Keratinocyte (primary cell): ENCODE measurements at regions not wholly inside any gene's neighbourhood (a gene's known extent, or its start where the extent isn't known, plus 50 kb on each side); places are given as distances from the start of the nearest gene placed in this dataset.

Experiments
- EZH2 ChIP-seq: IDR thresholded peaks from one replicate; pipeline ENCODE4 v1.6.1; 2012; ENCODE audit warnings: inconsistent platforms, mild to moderate bottlenecking, low read length, moderate library complexity
- TF ChIP-seq, protein P1 (sequence below), 3 experiments: IDR thresholded peaks in 1 of 3; conservative IDR thresholded peaks in 1 of 3; optimal IDR thresholded peaks in 1 of 3; 2 replicates in 2 of 3; 3 replicates in 1 of 3; pipeline versions ENCODE3 to v1.5.1; 2011; ENCODE audit warnings: low read length in 3 of 3, mild to moderate bottlenecking in 3 of 3, moderate library complexity in 2 of 3, control low read depth in 1 of 3, inconsistent platforms in 1 of 3; ENCODE audit not compliant: insufficient read depth in 2 of 3; ENCODE audit errors: extremely low read depth in 1 of 3

- TF ChIP-seq, protein P1, sequence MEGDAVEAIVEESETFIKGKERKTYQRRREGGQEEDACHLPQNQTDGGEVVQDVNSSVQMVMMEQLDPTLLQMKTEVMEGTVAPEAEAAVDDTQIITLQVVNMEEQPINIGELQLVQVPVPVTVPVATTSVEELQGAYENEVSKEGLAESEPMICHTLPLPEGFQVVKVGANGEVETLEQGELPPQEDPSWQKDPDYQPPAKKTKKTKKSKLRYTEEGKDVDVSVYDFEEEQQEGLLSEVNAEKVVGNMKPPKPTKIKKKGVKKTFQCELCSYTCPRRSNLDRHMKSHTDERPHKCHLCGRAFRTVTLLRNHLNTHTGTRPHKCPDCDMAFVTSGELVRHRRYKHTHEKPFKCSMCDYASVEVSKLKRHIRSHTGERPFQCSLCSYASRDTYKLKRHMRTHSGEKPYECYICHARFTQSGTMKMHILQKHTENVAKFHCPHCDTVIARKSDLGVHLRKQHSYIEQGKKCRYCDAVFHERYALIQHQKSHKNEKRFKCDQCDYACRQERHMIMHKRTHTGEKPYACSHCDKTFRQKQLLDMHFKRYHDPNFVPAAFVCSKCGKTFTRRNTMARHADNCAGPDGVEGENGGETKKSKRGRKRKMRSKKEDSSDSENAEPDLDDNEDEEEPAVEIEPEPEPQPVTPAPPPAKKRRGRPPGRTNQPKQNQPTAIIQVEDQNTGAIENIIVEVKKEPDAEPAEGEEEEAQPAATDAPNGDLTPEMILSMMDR (optimal IDR thresholded peaks at IDR 0.05 in 1 of 3, IDR thresholded peaks at IDR 0.05 in 1 of 3, conservative IDR thresholded peaks at IDR 0.05 in 1 of 3; ENCODE audit: extremely low read depth in 1 of 3, insufficient read depth in 2 of 3, low read length in 3 of 3) = no peak
- no peak for TF ChIP-seq EZH2
These were observed 304.9 kb upstream of the RPS6KA3 start for GRCh38 chrX:20571611-20572010.
